HG03520 (cell line): ENCODE measurements at regions not wholly inside any gene's neighbourhood (a gene's known extent, or its start where the extent isn't known, plus 50 kb on each side); places are given as distances from the start of the nearest gene placed in this dataset.
A peak's percentile ranks its signal among the peaks of the same experiment; 100 is the strongest.
"Not testable (repeated sequence)": the region's sequence is repeated elsewhere in the genome, so short reads cannot be mapped to it uniquely, and the experiment has no call there.

Experiments
- ATAC-seq: cut with Tn5 transposase; IDR thresholded peaks from one replicate; pipeline ENCODE4 v1.9.1; 2021; ENCODE audit warnings: mild to moderate bottlenecking, moderate library complexity; ENCODE audit not compliant: unreplicated experiment

GRCh38 chr10:108082596-108082995, 918.1 kb upstream of the SORCS1 start:
- ATAC-seq = no peak

GRCh38 chr10:108078263-108078662, 913.8 kb upstream of the SORCS1 start:
- no peak for ATAC-seq

GRCh38 chr10:108072466-108072865, 908.0 kb upstream of the SORCS1 start:
- no peak for ATAC-seq

GRCh38 chr10:108070789-108071188, 906.3 kb upstream of the SORCS1 start:
- ATAC-seq = no peak

- ATAC-seq = no peak
These were observed 904.6 kb upstream of the SORCS1 start for GRCh38 chr10:108069096-108069495.

GRCh38 chr10:108064746-108065260, 900.3 kb upstream of the SORCS1 start:
- ATAC-seq = no peak

- ATAC-seq = no peak
These were observed 895.7 kb upstream of the SORCS1 start for GRCh38 chr10:108060246-108060645.

GRCh38 chr10:108055506-108055905, 891.0 kb upstream of the SORCS1 start:
- no peak for ATAC-seq

GRCh38 chr10:108052981-108053380, 888.5 kb upstream of the SORCS1 start:
- ATAC-seq = no peak

GRCh38 chr10:108051218-108051617, 886.7 kb upstream of the SORCS1 start:
- no peak for ATAC-seq

- no peak for ATAC-seq
These were observed 886.1 kb upstream of the SORCS1 start for GRCh38 chr10:108050626-108051025.

- no peak for ATAC-seq
These were observed 885.2 kb upstream of the SORCS1 start for GRCh38 chr10:108049668-108050067.

- ATAC-seq = no peak
These were observed 884.4 kb upstream of the SORCS1 start for GRCh38 chr10:108048898-108049297.

GRCh38 chr10:108039821-108040584, 875.5 kb upstream of the SORCS1 start:
- no peak for ATAC-seq

GRCh38 chr10:108037061-108037460, 872.6 kb upstream of the SORCS1 start:
- ATAC-seq = no peak

- ATAC-seq = no peak
These were observed 871.8 kb upstream of the SORCS1 start for GRCh38 chr10:108036265-108036664.

- no peak for ATAC-seq
These were observed 870.3 kb upstream of the SORCS1 start for GRCh38 chr10:108034829-108035228.

- not testable (repeated sequence) for ATAC-seq
These were observed 869.0 kb upstream of the SORCS1 start for GRCh38 chr10:108033518-108033917.

GRCh38 chr10:108031505-108031904, 867.0 kb upstream of the SORCS1 start:
- ATAC-seq = no peak

- peak; percentile 85 for ATAC-seq
These were observed 850.3 kb upstream of the SORCS1 start for GRCh38 chr10:108014902-108015177.

GRCh38 chr10:108014145-108014901, 849.8 kb upstream of the SORCS1 start:
- ATAC-seq = no peak

GRCh38 chr10:108005627-108006026, 841.1 kb upstream of the SORCS1 start:
- no peak for ATAC-seq
